GM19452 (cell line): ENCODE measurements at regions not wholly inside any gene's neighbourhood (a gene's known extent, or its start where the extent isn't known, plus 50 kb on each side); places are given as distances from the start of the nearest gene placed in this dataset.

Source experiments
- ATAC-seq: cut with Tn5 transposase; IDR thresholded peaks from one replicate; pipeline ENCODE4 v1.9.1; 2021; ENCODE audit not compliant: unreplicated experiment

DNA sequence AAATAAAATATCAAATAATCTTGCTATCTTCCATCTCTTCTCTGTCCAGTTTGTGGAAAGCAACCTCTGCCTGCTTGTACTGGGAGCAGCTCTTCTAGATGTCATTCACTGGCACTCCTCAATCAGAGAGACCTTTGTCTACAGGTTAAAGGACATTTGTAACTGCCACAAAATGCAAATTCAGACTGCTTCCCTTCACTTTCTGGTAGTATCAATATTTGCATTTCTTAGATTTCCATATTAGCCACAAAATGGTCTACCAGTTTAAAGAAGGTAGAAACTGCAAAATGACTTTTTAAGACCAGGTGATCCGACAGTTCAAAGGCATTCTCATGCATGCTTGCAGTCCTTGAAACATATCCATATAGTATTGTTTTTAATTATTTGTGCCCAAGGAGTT, 51.7 kb upstream of the RCN1 start:
- ATAC-seq: no peak

DNA sequence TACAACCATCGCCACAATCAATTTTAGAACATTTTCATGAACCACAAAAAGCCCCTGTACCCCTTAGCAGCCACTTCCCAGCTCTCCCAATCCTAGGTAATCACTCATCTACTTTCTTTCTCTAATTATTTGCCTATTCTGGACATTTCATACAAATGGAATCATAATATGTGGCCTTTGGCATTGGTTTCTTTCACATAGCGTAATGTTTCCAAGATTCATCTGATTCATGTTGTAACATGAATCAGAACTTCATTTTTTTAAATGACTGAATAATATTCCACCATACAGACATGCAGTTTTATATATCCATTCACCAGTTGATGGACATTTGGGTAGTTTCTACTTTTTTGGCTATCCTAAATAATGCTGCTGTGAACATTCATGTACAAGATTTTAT, 56.2 kb upstream of the RCN1 start:
- no peak for ATAC-seq

- no peak for ATAC-seq
Observed at GRCh38 chr11:32034149-32034548, 56.7 kb upstream of the RCN1 start.

DNA sequence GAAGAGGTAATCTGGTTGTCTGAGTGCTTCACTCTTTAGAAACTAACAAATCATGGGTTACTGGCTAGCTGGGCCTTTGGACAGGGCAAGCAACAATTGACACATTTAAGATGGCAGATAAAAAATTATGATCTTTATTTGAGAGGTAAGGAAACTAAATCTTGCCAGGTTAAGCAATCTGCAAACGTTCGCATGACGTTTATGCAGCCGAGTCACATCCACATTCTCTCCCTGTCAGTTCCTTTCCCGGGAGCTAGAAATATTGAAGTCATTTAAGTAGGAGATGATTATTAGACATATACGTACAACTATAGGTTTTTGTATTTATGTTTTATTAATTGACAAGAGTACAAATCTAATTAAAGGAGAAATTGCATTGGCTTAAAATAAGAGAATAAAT, 57.4 kb upstream of the RCN1 start:
- no peak for ATAC-seq

DNA sequence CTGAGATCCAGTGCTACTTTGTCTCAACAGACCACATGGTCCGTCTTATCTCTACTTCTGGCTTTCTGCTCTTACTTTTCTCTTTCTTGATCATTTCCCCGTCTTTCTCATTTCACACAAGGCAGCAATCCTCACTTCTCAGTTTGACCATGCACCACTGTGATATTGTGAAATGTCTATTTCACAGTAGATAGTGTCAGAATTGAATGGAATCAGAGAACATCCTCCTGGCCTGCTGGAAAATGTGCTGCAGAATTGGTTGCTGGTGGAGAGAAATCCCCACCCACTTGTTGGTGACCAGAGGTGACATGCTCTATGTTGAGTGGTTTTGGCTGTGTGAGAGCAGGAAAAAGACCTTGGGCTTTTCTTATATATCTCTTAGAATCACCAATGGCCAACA, 57.8 kb upstream of the RCN1 start:
- ATAC-seq: no peak

DNA sequence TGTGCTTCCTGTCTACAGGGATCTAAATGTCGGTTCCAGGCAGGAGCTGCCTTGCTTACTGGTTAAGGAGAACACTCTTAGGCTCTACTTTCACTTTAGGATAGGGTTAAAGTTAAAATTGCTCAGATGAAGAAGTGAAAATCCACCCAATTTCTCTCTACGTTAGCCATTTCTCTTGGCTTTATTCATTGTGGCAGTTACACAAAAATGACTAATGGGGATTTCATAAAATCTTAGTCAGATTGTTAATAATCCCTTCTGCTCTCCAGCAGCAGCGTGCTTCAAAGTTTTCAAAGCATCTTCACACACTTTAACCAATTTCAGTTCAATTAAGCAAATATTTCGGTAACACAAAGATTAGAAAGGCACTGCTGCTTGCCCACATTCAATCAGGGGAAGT, 58.4 kb upstream of the RCN1 start:
- ATAC-seq: no peak

- ATAC-seq: no peak
Observed at GRCh38 chr11:32032052-32032451, 58.8 kb upstream of the RCN1 start.

- no peak for ATAC-seq
Observed at GRCh38 chr11:32030875-32031503, 59.9 kb upstream of the RCN1 start.

DNA sequence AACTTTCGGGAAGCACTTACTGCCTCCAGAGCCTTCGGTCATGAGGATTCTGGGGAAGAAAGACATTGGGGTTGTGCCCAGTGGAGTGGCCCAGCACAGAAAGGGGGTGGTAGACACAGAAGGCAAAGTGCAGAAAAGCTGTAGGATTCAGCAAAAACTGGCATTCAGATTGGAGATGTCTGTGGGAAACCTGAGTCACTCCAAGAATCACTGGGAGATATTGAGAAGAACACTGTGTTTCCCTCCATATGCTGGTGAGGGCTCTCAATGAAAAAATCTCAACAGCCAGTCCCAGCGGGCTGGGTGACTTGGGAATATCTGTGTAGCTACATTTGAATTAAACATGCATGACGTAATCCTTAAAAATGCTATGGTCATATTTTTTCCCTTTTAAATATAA, 61.2 kb upstream of the RCN1 start:
- no peak for ATAC-seq

- ATAC-seq: no peak
Observed at GRCh38 chr11:32028201-32028600, 62.7 kb upstream of the RCN1 start.

DNA sequence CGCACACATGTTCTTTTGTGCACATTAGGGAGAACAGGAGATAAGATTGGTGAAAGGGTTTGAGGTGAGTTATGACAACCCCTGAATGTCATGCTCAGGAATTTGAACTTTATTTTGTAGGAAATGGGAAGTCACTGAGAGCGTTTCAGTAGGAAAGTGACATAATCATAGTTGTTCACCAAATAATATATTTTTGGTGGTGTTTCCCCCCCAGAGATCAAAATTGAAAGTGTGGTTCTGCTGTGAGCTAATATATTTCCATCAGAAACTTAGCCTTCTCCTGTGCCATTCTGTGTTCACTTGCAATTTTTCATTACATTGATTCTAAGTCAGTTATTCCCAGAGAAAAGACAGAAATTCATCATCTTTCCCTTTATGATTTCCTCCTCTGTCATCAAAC, 64.1 kb upstream of the RCN1 start:
- no peak for ATAC-seq

DNA sequence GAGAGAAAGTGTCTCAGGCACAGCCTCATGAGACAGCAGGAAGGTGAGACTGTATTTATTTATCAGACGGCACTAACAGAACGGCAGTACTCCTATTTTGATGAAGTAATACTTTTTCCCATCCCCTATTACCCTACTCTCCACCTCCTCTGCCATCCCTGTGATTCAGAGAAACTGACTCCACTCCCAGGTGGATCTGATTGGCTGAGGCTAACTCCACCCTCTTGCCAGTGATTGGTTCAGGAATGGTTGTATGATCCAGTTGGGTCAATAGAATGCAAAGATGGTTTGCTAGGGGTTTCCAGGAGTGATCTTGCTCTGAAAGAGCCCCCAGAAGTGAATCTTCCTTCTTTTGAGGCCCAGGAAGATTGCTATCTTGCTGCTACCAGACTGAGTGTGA, 65.9 kb upstream of the RCN1 start:
- no peak for ATAC-seq

DNA sequence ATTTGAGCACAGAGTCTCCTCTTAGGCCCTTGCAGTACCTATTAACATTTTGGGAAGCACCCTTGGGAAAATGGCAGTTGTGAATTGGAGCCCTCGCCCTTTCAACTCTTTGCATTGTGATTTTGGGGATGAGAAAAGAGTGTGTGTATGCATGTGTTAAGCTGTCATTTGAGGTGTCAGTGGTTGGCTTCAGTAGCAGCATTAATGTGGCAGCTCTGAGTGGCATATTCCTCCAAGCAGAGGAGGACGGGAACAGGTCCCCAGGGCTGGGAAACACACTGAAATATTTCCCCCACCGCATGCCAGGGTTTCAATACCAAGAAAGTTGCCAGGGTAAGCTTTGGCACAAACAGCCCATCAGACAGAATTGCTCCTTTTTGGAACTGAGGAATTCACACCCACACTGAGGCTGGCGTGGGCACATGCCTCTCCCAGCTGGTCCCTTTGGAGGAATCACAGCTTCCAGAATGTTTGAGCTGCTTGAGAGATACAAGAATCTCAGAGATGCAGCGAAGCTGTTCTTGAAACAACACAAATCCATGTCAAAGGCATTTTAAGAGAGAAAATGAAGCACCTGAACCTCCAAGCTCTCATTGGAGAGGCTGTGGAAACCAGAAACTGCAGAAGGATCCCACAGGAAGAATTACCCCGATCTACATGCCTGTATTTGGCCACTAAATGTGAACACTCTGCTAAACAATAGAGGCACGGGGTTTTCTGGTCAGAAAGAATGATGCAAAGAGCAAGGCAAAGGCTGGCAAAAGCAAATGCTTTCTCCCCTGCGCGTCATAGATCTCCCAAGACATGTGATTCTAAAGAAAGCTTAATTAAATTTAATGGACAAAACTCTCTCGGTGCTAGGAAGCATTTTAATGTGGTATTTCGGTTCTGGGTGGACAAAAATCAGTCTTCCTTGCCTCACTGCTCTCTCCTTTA, 67.2 kb upstream of the RCN1 start:
- no peak for ATAC-seq

GRCh38 chr11:32018672-32019071, 72.2 kb upstream of the RCN1 start:
- ATAC-seq: no peak

- no peak for ATAC-seq
Observed at GRCh38 chr11:32016111-32016510, 74.8 kb upstream of the RCN1 start.

DNA sequence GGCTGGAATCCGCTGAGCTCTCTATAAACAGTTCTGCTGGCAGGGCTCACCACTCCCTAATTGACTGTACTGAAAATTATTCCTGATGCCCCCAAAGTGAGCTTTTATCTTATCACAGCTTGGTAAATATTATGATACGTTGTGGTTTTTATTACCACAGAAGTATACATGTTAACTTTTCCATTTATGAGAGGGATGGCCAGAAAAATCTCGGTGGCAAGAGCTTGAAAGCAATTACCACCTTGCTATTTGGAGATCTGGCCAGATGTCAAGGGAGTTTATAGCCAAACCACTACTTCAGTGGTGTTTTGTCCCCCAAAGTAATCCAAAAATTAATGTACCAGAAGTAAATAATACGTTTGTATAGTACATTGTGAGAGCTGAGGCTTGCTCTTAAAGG, 75.4 kb upstream of the RCN1 start:
- ATAC-seq: no peak

DNA sequence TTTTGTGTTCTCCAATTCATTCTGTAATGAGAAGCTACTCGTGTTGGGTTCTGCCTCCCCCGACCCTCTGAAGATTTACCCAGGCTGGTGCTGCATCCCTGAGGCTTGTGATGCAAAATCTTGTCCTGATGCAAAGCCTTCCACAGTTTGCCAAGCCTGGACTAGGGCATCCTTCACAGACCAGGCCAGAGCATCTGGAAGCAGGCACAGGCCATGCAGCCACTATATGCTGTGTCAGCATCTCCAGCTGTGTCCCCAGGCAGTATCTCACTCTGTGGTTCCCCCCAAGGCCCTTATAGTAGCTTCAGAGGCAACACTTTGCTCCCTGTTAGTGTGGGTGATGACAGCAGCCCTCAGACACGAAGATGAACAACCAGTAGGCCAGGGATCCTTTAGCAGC, 77.3 kb upstream of the RCN1 start:
- no peak for ATAC-seq

- no peak for ATAC-seq
Observed at GRCh38 chr11:32012049-32012448, 78.8 kb upstream of the RCN1 start.

GRCh38 chr11:32008880-32009551, 81.9 kb upstream of the RCN1 start:
- no peak for ATAC-seq

- no peak for ATAC-seq
Observed at GRCh38 chr11:32006799-32007388, 84.0 kb upstream of the RCN1 start.

DNA sequence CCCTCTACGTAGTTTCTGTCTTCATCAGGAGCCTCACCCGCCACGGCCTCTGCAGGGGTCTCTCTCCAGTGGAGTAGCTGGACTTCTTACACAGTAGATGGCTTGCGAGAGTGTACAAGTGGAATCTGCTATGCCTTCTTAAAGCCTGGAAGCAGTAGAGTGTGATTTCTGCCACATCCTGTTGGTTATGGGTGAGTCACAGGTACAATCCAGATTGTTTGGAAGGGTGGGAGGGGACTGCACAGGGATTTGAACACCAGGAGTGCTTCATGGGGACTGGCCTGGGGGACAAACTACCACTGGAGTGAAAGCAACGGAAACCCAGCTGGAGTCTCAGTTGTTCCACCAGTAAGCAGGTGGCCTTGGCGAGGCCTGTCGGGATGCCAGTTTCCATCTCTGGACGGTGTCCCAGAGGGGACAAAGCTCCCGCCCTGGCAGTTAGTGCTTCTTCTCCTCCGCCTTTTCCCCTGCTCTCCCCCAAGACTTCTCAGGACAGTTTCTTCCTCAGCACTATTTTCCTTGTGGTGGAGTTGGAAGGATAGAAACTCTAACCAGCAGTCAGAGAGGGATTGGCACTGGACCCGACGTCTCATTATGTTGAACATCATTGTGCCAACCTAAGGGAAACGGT, 85.0 kb upstream of the RCN1 start:
- ATAC-seq: no peak
